ENCODE measurements at regions not wholly inside any gene's neighbourhood (a gene's known extent, or its start where the extent isn't known, plus 50 kb on each side); places are given as distances from the start of the nearest gene placed in this dataset.
"Not testable (repeated sequence)": the region's sequence is repeated elsewhere in the genome, so short reads cannot be mapped to it uniquely, and the experiment has no call there.

DNA sequence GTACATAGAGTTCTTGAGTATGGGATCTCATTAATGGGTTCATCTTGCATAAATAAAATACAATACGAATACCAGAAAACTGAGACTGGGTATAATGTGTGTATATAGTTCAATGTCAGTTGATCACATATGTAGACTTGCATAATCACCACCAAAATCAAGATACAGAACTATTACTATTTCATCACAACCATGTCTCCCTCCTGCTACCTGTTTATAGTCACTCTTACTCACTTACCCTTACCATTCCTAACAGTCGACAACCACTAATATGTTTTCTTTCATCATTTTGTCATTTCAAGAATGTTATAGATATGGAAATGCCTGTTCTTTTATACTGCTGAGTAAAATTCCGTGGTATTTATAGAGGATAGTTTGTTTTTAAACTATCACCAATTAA is 416.1 kb upstream of the CNTNAP2 start:
- no peak overlapping the region for H3K9ac ChIP-seq (ENCODE audit: low read length)
- no peaks in the 10 kb centered on the region for H3K9me3 ChIP-seq (ENCODE audit: low read length)
- TF ChIP-seq MXI1 (conservative IDR thresholded peaks at IDR 0.05; ENCODE audit: poor library complexity, severe bottlenecking) (no peak), SMC3 (conservative IDR thresholded peaks at IDR 0.05; ENCODE audit: poor library complexity) (no peak), EP300 (conservative IDR thresholded peaks at IDR 0.05; ENCODE audit: poor library complexity, severe bottlenecking) (no peak), TAF1 (IDR thresholded peaks at IDR 0.05; ENCODE audit: low read depth) (no peak), CTCF (IDR thresholded peaks at IDR 0.05; ENCODE audit: poor library complexity, severe bottlenecking) (no peak), RAD21 (conservative IDR thresholded peaks at IDR 0.05) (no peak), EZH2 (IDR thresholded peaks at IDR 0.05; ENCODE audit: borderline replicate concordance, insufficient read depth, low read length, poor library complexity, severe bottlenecking) (no peak), POLR2AphosphoS5 (IDR thresholded peaks at IDR 0.05) (no peak)
- TF ChIP-seq, protein P1, sequence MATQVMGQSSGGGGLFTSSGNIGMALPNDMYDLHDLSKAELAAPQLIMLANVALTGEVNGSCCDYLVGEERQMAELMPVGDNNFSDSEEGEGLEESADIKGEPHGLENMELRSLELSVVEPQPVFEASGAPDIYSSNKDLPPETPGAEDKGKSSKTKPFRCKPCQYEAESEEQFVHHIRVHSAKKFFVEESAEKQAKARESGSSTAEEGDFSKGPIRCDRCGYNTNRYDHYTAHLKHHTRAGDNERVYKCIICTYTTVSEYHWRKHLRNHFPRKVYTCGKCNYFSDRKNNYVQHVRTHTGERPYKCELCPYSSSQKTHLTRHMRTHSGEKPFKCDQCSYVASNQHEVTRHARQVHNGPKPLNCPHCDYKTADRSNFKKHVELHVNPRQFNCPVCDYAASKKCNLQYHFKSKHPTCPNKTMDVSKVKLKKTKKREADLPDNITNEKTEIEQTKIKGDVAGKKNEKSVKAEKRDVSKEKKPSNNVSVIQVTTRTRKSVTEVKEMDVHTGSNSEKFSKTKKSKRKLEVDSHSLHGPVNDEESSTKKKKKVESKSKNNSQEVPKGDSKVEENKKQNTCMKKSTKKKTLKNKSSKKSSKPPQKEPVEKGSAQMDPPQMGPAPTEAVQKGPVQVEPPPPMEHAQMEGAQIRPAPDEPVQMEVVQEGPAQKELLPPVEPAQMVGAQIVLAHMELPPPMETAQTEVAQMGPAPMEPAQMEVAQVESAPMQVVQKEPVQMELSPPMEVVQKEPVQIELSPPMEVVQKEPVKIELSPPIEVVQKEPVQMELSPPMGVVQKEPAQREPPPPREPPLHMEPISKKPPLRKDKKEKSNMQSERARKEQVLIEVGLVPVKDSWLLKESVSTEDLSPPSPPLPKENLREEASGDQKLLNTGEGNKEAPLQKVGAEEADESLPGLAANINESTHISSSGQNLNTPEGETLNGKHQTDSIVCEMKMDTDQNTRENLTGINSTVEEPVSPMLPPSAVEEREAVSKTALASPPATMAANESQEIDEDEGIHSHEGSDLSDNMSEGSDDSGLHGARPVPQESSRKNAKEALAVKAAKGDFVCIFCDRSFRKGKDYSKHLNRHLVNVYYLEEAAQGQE (IDR thresholded peaks at IDR 0.05; ENCODE audit: borderline replicate concordance) = no peak
- H3K9me2 ChIP-seq (ENCODE audit: insufficient read depth, low read length) = no peaks in the 10 kb centered on the region
- H3K27ac ChIP-seq (ENCODE audit: low read length) = no peak overlapping the region
- no peak overlapping the region for H3K4me3 ChIP-seq (ENCODE audit: low read length)
- H4K20me1 ChIP-seq (ENCODE audit: insufficient read depth) = no peaks in the 10 kb centered on the region
- no peaks in the 10 kb centered on the region for H3K79me2 ChIP-seq (replicated peaks; ENCODE audit: insufficient read depth, low read length)
- H2AFZ ChIP-seq (ENCODE audit: low read depth, low read length) = no peak overlapping the region
- no peak overlapping the region for H3K4me2 ChIP-seq (ENCODE audit: low read length)
- H3F3A ChIP-seq (ENCODE audit: insufficient read depth, low read length, poor library complexity, severe bottlenecking) = no peaks in the 10 kb centered on the region
- H3K27me3 ChIP-seq (ENCODE audit: insufficient read depth, low read depth, low read length) = no peaks in the 10 kb centered on the region
- H3K36me3 ChIP-seq (ENCODE audit: insufficient read depth, low read length) = no peaks in the 10 kb centered on the region

DNA sequence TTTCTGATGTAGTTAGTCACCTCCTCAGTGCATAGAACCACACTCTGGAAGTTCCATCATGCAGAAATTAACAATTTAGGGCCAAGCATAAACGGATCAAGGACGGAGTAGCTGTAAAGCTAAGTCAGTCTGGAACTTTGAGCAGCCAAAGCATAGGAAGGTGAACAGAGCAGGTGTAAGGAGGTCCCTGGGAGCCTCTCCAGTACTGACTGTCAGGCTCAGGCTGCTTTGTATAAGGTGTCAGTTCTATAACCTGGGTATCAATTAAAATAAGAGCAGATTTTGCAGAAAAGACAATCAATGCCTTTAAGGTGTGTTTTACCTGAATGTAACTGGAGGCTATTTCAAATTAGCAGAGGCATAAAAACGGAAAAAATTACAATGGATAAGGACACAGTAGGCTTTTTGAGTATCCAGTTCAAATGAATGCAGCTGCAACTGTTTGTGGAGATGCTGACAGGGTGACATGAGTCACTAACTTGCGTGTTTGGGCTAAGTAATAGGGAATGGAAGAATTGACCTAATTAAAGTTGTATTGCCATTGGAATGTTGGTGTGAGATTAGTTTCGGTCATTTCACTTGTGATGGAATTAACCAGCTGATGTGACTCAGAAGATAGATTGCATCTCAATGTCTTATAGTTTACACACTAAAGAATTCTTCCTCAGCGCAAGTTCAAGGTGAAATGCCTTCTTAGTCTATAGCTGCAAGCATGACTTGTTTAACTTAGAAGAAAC is 417.9 kb upstream of the CNTNAP2 start:
- Histone ChIP-seq H3K9ac (ENCODE audit: low read length) (no peak overlapping the region), H3K4me2 (ENCODE audit: low read length) (no peak overlapping the region), H4K20me1 (ENCODE audit: insufficient read depth) (no peaks in the 10 kb centered on the region), H3K27me3 (ENCODE audit: insufficient read depth, low read depth, low read length) (no peaks in the 10 kb centered on the region), H2AFZ (ENCODE audit: low read depth, low read length) (no peak overlapping the region), H3K9me2 (ENCODE audit: insufficient read depth, low read length) (no peaks in the 10 kb centered on the region), H3K27ac (ENCODE audit: low read length) (no peak overlapping the region), H3K9me3 (ENCODE audit: low read length) (no peaks in the 10 kb centered on the region), H3F3A (ENCODE audit: insufficient read depth, low read length, poor library complexity, severe bottlenecking) (no peaks in the 10 kb centered on the region), H3K79me2 (replicated peaks; ENCODE audit: insufficient read depth, low read length) (no peaks in the 10 kb centered on the region), H3K36me3 (ENCODE audit: insufficient read depth, low read length) (no peaks in the 10 kb centered on the region), H3K4me3 (ENCODE audit: low read length) (no peak overlapping the region)
- TF ChIP-seq TAF1 (IDR thresholded peaks at IDR 0.05; ENCODE audit: low read depth) (no peak), CTCF (IDR thresholded peaks at IDR 0.05; ENCODE audit: poor library complexity, severe bottlenecking) (no peak), RAD21 (conservative IDR thresholded peaks at IDR 0.05) (no peak), SMC3 (conservative IDR thresholded peaks at IDR 0.05; ENCODE audit: poor library complexity) (no peak), EP300 (conservative IDR thresholded peaks at IDR 0.05; ENCODE audit: poor library complexity, severe bottlenecking) (no peak), MXI1 (conservative IDR thresholded peaks at IDR 0.05; ENCODE audit: poor library complexity, severe bottlenecking) (no peak), POLR2AphosphoS5 (IDR thresholded peaks at IDR 0.05) (no peak), EZH2 (IDR thresholded peaks at IDR 0.05; ENCODE audit: borderline replicate concordance, insufficient read depth, low read length, poor library complexity, severe bottlenecking) (no peak)

DNA sequence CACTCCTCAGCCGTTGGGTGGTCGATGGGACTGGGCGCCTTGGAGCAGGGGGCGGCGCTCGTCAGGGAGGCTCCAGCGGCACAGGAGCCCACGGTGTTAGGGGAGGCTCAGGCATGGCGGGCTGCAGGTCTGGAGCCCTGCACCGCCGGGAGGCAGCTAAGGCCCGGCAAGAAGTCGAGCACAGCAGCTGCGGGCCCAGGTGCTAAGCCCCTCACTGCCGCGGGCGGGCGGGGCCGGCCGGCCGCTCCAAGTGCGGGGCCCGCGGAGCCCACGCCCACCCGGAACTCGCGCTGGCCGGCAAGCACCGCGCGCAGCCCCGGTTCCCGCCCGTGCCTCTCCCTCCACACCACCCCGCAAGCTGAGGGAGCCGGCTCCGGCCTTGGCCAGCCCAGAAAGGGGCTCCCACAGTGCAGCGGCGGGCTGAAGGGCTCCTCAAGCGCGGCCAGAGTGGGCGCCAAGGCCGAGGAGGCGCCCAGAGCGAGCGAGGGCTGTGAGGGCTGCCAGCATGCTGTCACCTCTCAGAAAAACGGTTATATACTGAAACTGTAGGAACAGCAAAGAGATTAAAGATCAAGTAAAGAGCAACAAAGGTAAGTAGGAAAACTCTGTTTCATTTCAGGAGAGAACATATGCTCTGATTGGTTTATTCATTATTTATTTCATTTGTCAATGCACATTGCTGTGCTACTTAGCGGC is 419.0 kb upstream of the CNTNAP2 start:
- H3K9me2 ChIP-seq (ENCODE audit: insufficient read depth, low read length); H3K79me2 ChIP-seq (replicated peaks; ENCODE audit: insufficient read depth, low read length); H3K27ac ChIP-seq (ENCODE audit: low read length); H3K9me3 ChIP-seq (ENCODE audit: low read length); H3K4me3 ChIP-seq (ENCODE audit: low read length); H3K4me2 ChIP-seq (ENCODE audit: low read length); H3K36me3 ChIP-seq (ENCODE audit: insufficient read depth, low read length); H3F3A ChIP-seq (ENCODE audit: insufficient read depth, low read length, poor library complexity, severe bottlenecking); H3K27me3 ChIP-seq (ENCODE audit: insufficient read depth, low read depth, low read length); H3K9ac ChIP-seq (ENCODE audit: low read length); H4K20me1 ChIP-seq (ENCODE audit: insufficient read depth); H2AFZ ChIP-seq (ENCODE audit: low read depth, low read length): not testable (repeated sequence)

Measured in neural cell (in vitro differentiated cells).